Smooth muscle cell (in vitro differentiated cells): ENCODE measurements at regions not wholly inside any gene's neighbourhood (a gene's known extent, or its start where the extent isn't known, plus 50 kb on each side); places are given as distances from the start of the nearest gene placed in this dataset.

Experiments used
- DNase-seq: peaks from one replicate; lab custom pipeline; 2025; ENCODE audit not compliant: unreplicated experiment; lab: John Stamatoyannopoulos, UW
- H2AFZ ChIP-seq: fragments of 200-600 bp; sonication (generic); 2 replicates; pipeline ENCODE4 v1.6.0; 2016; ENCODE audit warnings: antibody characterized with exemption, low read depth, mild to moderate bottlenecking
- H3F3A ChIP-seq: fragments of 200-600 bp; sonication (generic); 2 replicates; pipeline ENCODE4 v1.6.0; 2017; ENCODE audit warnings: antibody characterized with exemption, low read depth
- H3K27ac ChIP-seq: fragments of 200-600 bp; sonication (generic); 2 replicates; pipeline ENCODE4 v1.5.1; 2016; ENCODE audit warnings: low read depth, mild to moderate bottlenecking
- H3K27me3 ChIP-seq: fragments of 200-600 bp; sonication (generic); 2 replicates; pipeline ENCODE4 v1.6.1; 2016; ENCODE audit warnings: low read depth, mild to moderate bottlenecking
- H3K36me3 ChIP-seq: fragments of 200-600 bp; sonication (generic); 2 replicates; pipeline ENCODE4 v1.5.1; 2016; ENCODE audit warnings: low read depth
- H3K4me1 ChIP-seq: fragments of 200-600 bp; sonication (generic); 2 replicates; pipeline ENCODE4 v1.5.1; 2016; ENCODE audit warnings: low read depth
- H3K4me2 ChIP-seq: fragments of 200-600 bp; sonication (generic); 2 replicates; pipeline ENCODE4 v1.6.0; 2016; ENCODE audit warnings: mild to moderate bottlenecking
- H3K4me3 ChIP-seq: fragments of 200-600 bp; sonication (generic); 2 replicates; pipeline ENCODE4 v1.5.1; 2016; ENCODE audit warnings: mild to moderate bottlenecking
- H3K79me2 ChIP-seq: fragments of 200-600 bp; sonication (generic); 2 replicates; pipeline ENCODE4 v1.6.0; 2016; ENCODE audit warnings: low read depth, mild to moderate bottlenecking
- H3K9ac ChIP-seq: fragments of 200-600 bp; sonication (generic); 2 replicates; pipeline ENCODE4 v1.6.0; 2016; ENCODE audit warnings: low read depth
- H3K9me3 ChIP-seq: fragments of 200-600 bp; sonication (generic); replicated peaks from 2 replicates; pipeline ENCODE4 v1.5.1; 2016; ENCODE audit warnings: low read depth
- H4K20me1 ChIP-seq: fragments of 200-600 bp; sonication (generic); 2 replicates; pipeline ENCODE4 v1.6.0; 2016; ENCODE audit warnings: low read depth
- WGBS: methylation state at CpG from one replicate; pipeline ENCODE4 v1.1.7; 2016; ENCODE audit warnings: low lambda C conversion rate; 5-methylcytosine and 5-hydroxymethylcytosine counted together
- TF ChIP-seq, protein P1 (sequence below): fragments of 200-600 bp; sonication (generic); IDR thresholded peaks from 2 replicates; pipeline ENCODE4 v1.5.1; 2017; ENCODE audit warnings: borderline replicate concordance, mild to moderate bottlenecking, antibody characterized with exemption; ENCODE audit not compliant: insufficient read depth, poor library complexity, severe bottlenecking

GRCh38 chr1:239539051-239539450, 152.7 kb downstream of the CHRM3 start:
- H3K27me3 ChIP-seq: no peaks in the 10 kb centered on the region
- no peak overlapping the region for H2AFZ ChIP-seq
- H3K36me3 ChIP-seq: no peaks in the 10 kb centered on the region
- H4K20me1 ChIP-seq: no peaks in the 10 kb centered on the region
- H3K4me1 ChIP-seq: peaks cover 16% of the 10 kb centered on the region
- H3F3A ChIP-seq: no peaks in the 10 kb centered on the region
- DNase-seq: no peak
- TF ChIP-seq, protein P1, sequence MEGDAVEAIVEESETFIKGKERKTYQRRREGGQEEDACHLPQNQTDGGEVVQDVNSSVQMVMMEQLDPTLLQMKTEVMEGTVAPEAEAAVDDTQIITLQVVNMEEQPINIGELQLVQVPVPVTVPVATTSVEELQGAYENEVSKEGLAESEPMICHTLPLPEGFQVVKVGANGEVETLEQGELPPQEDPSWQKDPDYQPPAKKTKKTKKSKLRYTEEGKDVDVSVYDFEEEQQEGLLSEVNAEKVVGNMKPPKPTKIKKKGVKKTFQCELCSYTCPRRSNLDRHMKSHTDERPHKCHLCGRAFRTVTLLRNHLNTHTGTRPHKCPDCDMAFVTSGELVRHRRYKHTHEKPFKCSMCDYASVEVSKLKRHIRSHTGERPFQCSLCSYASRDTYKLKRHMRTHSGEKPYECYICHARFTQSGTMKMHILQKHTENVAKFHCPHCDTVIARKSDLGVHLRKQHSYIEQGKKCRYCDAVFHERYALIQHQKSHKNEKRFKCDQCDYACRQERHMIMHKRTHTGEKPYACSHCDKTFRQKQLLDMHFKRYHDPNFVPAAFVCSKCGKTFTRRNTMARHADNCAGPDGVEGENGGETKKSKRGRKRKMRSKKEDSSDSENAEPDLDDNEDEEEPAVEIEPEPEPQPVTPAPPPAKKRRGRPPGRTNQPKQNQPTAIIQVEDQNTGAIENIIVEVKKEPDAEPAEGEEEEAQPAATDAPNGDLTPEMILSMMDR: no peak
- no peaks in the 10 kb centered on the region for H3K9me3 ChIP-seq
- no peak overlapping the region for H3K27ac ChIP-seq
- H3K79me2 ChIP-seq: no peaks in the 10 kb centered on the region
- H3K9ac ChIP-seq: no peak overlapping the region
- 90% methylated on average over 2 of the region's 2 CpGs for WGBS
- no peak overlapping the region for H3K4me3 ChIP-seq
- H3K4me2 ChIP-seq: no peak overlapping the region

DNA sequence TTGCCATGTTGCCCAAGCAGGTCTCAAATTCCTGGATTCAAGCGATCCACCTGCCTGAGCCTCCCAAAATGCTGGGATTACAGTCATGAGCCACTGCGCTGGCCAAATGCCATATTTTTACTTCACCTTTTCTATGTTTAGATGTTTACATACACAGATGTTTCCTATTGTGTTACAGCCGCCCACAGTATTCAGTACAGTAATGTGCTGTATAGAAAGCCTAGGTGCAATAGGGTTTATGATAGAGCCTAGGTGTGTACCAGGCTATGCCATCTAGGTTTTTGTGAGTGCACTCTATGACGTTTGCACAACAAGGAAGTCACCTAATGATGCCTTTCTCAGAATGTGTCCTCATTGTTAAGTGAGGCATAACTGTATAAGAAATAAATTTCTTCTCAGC, 153.4 kb downstream of the CHRM3 start:
- TF ChIP-seq, protein P1: no peak

GRCh38 chr1:239543873-239544272, 157.5 kb downstream of the CHRM3 start:
- Histone ChIP-seq H3K9me3 (no peaks in the 10 kb centered on the region), H3K36me3 (no peaks in the 10 kb centered on the region), H3K4me3 (no peak overlapping the region), H3K27ac (no peak overlapping the region), H3K27me3 (no peaks in the 10 kb centered on the region), H2AFZ (no peak overlapping the region), H3F3A (no peaks in the 10 kb centered on the region), H3K79me2 (no peaks in the 10 kb centered on the region), H3K4me2 (no peak overlapping the region), H4K20me1 (no peaks in the 10 kb centered on the region), H3K9ac (no peak overlapping the region), H3K4me1 (no peaks in the 10 kb centered on the region)
- 81% methylated on average over 2 of the region's 2 CpGs for WGBS
- DNase-seq: no peak
- TF ChIP-seq, protein P1: no peak

More for the DNA sequence above, 153.4 kb downstream of the CHRM3 start:
- Histone ChIP-seq H3K9me3 (no peaks in the 10 kb centered on the region), H3F3A (no peaks in the 10 kb centered on the region), H4K20me1 (no peaks in the 10 kb centered on the region), H2AFZ (no peak overlapping the region), H3K27ac (no peak overlapping the region), H3K9ac (no peak overlapping the region), H3K36me3 (no peaks in the 10 kb centered on the region), H3K27me3 (no peaks in the 10 kb centered on the region), H3K79me2 (no peaks in the 10 kb centered on the region), H3K4me3 (no peak overlapping the region), H3K4me1 (peaks cover 16% of the 10 kb centered on the region), H3K4me2 (no peak overlapping the region)
- WGBS: 87% methylated on average over 4 of the region's 4 CpGs
- no peak for DNase-seq

GRCh38 chr1:239545466-239545865, 159.1 kb downstream of the CHRM3 start:
- DNase-seq: no peak
- Histone ChIP-seq H3K36me3 (no peaks in the 10 kb centered on the region), H3K9me3 (no peaks in the 10 kb centered on the region), H3K9ac (no peak overlapping the region), H3K27me3 (no peaks in the 10 kb centered on the region), H3K4me2 (no peak overlapping the region), H3K79me2 (no peaks in the 10 kb centered on the region), H2AFZ (no peak overlapping the region), H3F3A (no peaks in the 10 kb centered on the region), H3K4me1 (no peaks in the 10 kb centered on the region), H3K27ac (no peak overlapping the region), H4K20me1 (no peaks in the 10 kb centered on the region), H3K4me3 (no peak overlapping the region)
- WGBS: 89% methylated on average over 3 of the region's 3 CpGs
- TF ChIP-seq, protein P1: no peak
